Osteocyte (in vitro differentiated cells): ENCODE measurements at regions not wholly inside any gene's neighbourhood (a gene's known extent, or its start where the extent isn't known, plus 50 kb on each side); places are given as distances from the start of the nearest gene placed in this dataset.

ENCODE experiments used
- DNase-seq: peaks from one replicate; pipeline ENCODE4 v3.0.0; 2021; ENCODE audit warnings: mixed read lengths; ENCODE audit not compliant: unreplicated experiment; ENCODE audit errors: extremely low spot score
- H3K27ac Mint-ChIP-seq: one replicate; pipeline ENCODE4 v1.8.0; 2021; ENCODE audit warnings: mild to moderate bottlenecking, mixed read lengths; ENCODE audit not compliant: unreplicated experiment
- H3K27me3 Mint-ChIP-seq: one replicate; pipeline ENCODE4 v1.8.0; 2021; ENCODE audit warnings: mixed read lengths; ENCODE audit not compliant: unreplicated experiment
- H3K36me3 Mint-ChIP-seq: one replicate; pipeline ENCODE4 v1.8.0; 2021; ENCODE audit warnings: mixed read lengths; ENCODE audit not compliant: unreplicated experiment
- H3K4me1 Mint-ChIP-seq: one replicate; pipeline ENCODE4 v1.8.0; 2021; ENCODE audit warnings: mixed read lengths; ENCODE audit not compliant: unreplicated experiment
- H3K4me3 Mint-ChIP-seq: one replicate; pipeline ENCODE4 v1.8.0; 2021; ENCODE audit warnings: mild to moderate bottlenecking, moderate library complexity, mixed read lengths; ENCODE audit not compliant: unreplicated experiment
- H3K9me3 Mint-ChIP-seq: one replicate; pipeline ENCODE4 v1.8.0; 2021; ENCODE audit warnings: mixed read lengths; ENCODE audit not compliant: unreplicated experiment
- TF ChIP-seq, protein P1 (sequence below): fragments of 200-600 bp; sonication (generic); IDR thresholded peaks from 2 replicates; pipeline ENCODE4 v1.5.0; 2021; ENCODE audit warnings: antibody characterized with exemption, mild to moderate bottlenecking, moderate library complexity

DNA sequence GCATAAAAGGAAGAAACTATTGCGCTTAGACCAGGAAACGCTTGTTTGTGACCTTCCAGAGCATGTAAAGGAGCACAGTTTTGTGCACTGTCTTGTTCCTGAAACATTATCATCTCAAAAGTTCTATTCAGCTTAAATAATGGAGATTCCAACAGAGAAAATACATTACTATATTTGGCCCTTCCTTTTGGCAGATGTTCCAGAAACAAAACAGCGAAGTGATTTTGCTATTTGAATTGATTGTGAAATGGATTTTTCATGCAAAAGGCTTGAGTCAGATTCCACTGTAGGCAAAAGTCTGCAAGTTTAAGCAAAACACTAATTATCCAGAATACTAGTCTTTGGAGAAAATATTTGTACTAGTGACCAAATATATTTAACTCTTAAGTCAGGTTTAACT is 80.3 kb upstream of the PTBP2 start:
- Mint-ChIP-seq H3K4me3 (no peak overlapping the region), H3K27me3 (peaks cover 5% of the 10 kb centered on the region), H3K36me3 (peaks cover 2% of the 10 kb centered on the region), H3K27ac (no peak overlapping the region), H3K4me1 (no peaks in the 10 kb centered on the region), H3K9me3 (no peaks in the 10 kb centered on the region)
- no peak for DNase-seq
- TF ChIP-seq, protein P1, sequence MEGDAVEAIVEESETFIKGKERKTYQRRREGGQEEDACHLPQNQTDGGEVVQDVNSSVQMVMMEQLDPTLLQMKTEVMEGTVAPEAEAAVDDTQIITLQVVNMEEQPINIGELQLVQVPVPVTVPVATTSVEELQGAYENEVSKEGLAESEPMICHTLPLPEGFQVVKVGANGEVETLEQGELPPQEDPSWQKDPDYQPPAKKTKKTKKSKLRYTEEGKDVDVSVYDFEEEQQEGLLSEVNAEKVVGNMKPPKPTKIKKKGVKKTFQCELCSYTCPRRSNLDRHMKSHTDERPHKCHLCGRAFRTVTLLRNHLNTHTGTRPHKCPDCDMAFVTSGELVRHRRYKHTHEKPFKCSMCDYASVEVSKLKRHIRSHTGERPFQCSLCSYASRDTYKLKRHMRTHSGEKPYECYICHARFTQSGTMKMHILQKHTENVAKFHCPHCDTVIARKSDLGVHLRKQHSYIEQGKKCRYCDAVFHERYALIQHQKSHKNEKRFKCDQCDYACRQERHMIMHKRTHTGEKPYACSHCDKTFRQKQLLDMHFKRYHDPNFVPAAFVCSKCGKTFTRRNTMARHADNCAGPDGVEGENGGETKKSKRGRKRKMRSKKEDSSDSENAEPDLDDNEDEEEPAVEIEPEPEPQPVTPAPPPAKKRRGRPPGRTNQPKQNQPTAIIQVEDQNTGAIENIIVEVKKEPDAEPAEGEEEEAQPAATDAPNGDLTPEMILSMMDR = no peak

DNA sequence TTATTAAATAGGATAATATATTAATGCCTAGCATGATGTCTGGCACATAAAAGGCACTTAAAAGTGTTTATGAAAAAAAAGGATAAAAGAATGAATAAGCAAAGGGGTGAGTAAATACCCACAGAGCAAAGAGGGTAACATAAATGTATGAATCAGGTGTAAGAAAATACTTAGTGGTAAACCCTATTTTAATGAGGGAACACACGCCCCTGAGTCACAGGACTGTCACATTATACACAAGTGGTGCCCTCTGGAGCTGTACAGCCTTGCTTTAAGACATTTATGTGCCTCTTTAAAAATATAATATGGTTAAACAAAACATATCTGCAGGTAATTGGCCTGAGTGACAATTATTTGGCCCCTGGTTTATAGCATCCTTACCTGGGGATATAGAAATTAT is 78.1 kb upstream of the PTBP2 start:
- H3K4me1 Mint-ChIP-seq = no peaks in the 10 kb centered on the region
- no peak for DNase-seq
- peaks cover 5% of the 10 kb centered on the region for H3K27me3 Mint-ChIP-seq
- H3K4me3 Mint-ChIP-seq = no peak overlapping the region
- peaks cover 2% of the 10 kb centered on the region for H3K36me3 Mint-ChIP-seq
- TF ChIP-seq, protein P1 = no peak
- H3K9me3 Mint-ChIP-seq = no peaks in the 10 kb centered on the region
- H3K27ac Mint-ChIP-seq = no peak overlapping the region

DNA sequence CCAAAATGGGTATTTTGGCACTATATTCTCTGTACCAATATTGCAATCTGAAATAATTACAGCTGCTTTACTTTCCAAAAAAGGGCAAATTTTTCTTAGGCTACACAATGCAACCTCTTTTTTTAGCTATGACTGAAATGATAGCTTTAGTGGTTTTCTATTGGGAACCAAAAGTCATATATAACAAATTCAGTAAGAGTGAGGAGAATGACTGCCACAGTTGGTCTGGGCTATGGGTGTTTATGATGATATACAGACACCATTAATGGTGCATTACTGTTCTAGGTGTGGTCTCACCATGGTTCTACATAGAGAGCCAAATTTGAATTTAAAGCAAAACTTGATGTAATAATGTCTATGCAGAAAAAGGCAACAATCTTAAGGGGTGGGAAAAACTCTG is 72.3 kb upstream of the PTBP2 start:
- Mint-ChIP-seq H3K4me1 (no peaks in the 10 kb centered on the region), H3K27ac (no peak overlapping the region), H3K9me3 (peaks cover 4% of the 10 kb centered on the region), H3K27me3 (peaks cover 19% of the 10 kb centered on the region), H3K36me3 (peaks cover 2% of the 10 kb centered on the region), H3K4me3 (no peak overlapping the region)
- no peak for DNase-seq
- TF ChIP-seq, protein P1 = no peak

DNA sequence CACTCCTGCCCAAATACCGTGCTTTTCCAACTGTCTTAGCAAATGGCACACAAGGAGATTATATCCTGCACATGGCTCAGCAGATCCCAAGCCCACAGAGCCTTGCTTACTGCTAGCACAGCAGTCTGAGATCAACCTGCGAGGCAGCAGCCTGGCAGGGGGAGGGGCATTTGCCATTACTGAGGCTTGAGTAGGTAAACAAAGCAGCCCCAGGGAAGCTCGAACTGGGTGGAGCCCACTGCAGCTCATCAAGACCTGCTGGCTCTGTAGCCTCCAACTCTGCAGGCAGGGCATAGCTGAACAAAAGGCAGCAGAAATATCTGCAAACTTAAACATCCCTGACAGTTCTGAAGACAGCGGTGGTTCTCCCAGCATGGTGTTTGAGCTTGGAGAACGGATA is 70.1 kb upstream of the PTBP2 start:
- H3K4me3 Mint-ChIP-seq = no peak overlapping the region
- DNase-seq = no peak

DNA sequence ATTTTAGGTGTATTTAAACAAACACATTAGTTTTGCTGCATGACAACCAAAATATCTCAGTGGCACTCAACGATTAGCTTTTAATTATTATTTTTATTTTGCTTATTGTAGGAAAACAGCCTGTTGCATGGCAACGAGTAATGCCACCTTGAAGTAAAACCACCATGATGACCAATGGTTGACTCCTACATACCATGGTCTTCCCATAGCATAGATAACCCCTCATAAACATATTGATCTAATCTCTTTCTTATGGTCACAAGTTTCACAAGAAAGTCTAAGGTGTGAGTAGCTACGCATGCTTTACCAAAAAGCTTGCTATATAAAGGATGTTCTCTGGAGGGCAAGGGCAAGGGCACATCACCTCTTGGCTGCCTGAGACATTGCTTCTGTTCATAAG is 61.5 kb upstream of the PTBP2 start:
- Mint-ChIP-seq H3K27me3 (no peaks in the 10 kb centered on the region), H3K9me3 (peaks cover 19% of the 10 kb centered on the region), H3K4me1 (no peaks in the 10 kb centered on the region), H3K4me3 (no peak overlapping the region), H3K27ac (no peak overlapping the region), H3K36me3 (peaks cover 1% of the 10 kb centered on the region)
- TF ChIP-seq, protein P1 = no peak
- DNase-seq = no peak

More for the DNA sequence above, 70.1 kb upstream of the PTBP2 start:
- Mint-ChIP-seq H3K27ac (no peak overlapping the region), H3K27me3 (peaks cover 26% of the 10 kb centered on the region), H3K9me3 (peaks cover 4% of the 10 kb centered on the region), H3K36me3 (peaks cover 2% of the 10 kb centered on the region), H3K4me1 (no peaks in the 10 kb centered on the region)
- TF ChIP-seq, protein P1 = no peak
